Tibial nerve (tissue), 4 donors: ENCODE measurements at regions not wholly inside any gene's neighbourhood (a gene's known extent, or its start where the extent isn't known, plus 50 kb on each side); places are given as distances from the start of the nearest gene placed in this dataset.

ENCODE experiments used
- DNase-seq, 2 donors: peaks; one replicate each; pipeline ENCODE4 v3.0.0-alpha.2; 2019; ENCODE audit warnings: low spot score in 2 of 2
- H3K27ac ChIP-seq, 4 donors: fragments of 200-600 bp; sonication (generic) in 3 of 4; one replicate each; pipeline ENCODE4 v1.5.1; 2017 to 2019; ENCODE audit warnings: mild to moderate bottlenecking in 1 of 4
- H3K27me3 ChIP-seq, 2 donors: fragments of 200-600 bp; sonication (generic) in 1 of 2; one replicate each; pipeline versions ENCODE4 v1.5.1 to v1.6.0; 2017 to 2019
- H3K36me3 ChIP-seq, 3 donors: fragments of 200-600 bp; sonication (generic); one replicate each; pipeline ENCODE4 v1.5.1; 2018 to 2019
- H3K4me1 ChIP-seq, 4 donors: fragments of 200-600 bp; sonication (generic) in 3 of 4; one replicate each; pipeline ENCODE4 v1.5.1; 2017 to 2019
- H3K4me3 ChIP-seq, 4 donors: fragments of 200-600 bp; sonication (generic) in 3 of 4; one replicate each; pipeline ENCODE4 v1.5.1; 2017 to 2019; ENCODE audit warnings: mild to moderate bottlenecking in 1 of 4, moderate library complexity in 1 of 4
- H3K9me3 ChIP-seq, 4 donors: fragments of 200-600 bp; sonication (generic) in 3 of 4; one replicate each; pipeline ENCODE4 v1.5.1; 2017 to 2019
- EP300 ChIP-seq, 2 donors: sonication (generic); formaldehyde crosslinking; IDR thresholded peaks; one replicate each; pipeline ENCODE4 v1.6.1; 2017; ENCODE audit warnings: antibody characterized with exemption in 2 of 2, mild to moderate bottlenecking in 1 of 2
- POLR2A ChIP-seq, 2 donors: fragments of 450-650 bp; IDR thresholded peaks; one replicate each; pipeline ENCODE4 v1.6.1; 2017; ENCODE audit warnings: antibody characterized with exemption in 2 of 2, mild to moderate bottlenecking in 2 of 2, moderate library complexity in 2 of 2
- WGBS, 2 donors: methylation state at CpG; one replicate each; pipeline ENCODE4 v1.1.5; 2018; 5-methylcytosine and 5-hydroxymethylcytosine counted together
- TF ChIP-seq, protein P1 (sequence below), 5 experiments: fragments of 200-600 bp in 3 of 5; fragments of 450-650 bp in 2 of 5; sonication (generic) in 3 of 5; IDR thresholded peaks; one replicate each; pipeline ENCODE4 v1.5.1; 2016 to 2019; ENCODE audit warnings: antibody characterized with exemption in 5 of 5, mild to moderate bottlenecking in 3 of 5, moderate library complexity in 2 of 5

DNA sequence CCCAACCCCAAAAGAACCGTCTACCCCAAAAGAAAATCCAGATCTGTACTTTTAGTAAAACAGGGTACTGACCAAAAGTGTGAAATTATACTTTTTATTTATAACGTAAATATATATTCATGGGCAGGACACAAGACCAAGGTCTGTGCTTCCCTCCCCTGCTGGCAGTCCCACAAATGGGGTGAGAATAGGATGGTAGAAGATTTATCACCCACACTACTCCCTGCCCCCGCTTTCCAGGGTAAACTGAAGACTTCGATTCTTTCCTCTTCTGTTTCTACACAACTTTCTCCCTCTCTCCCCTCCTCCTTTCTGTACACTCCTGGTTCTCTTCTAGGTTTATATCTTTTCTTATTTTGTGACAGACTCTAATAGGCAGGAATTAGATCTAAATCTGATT lies 79.7 kb downstream of the MDH1 start:
- Histone ChIP-seq H3K9me3 (no peaks in the 10 kb centered on the region), H3K27ac (no peak overlapping the region), H3K27me3 (no peaks in the 10 kb centered on the region), H3K4me3 (no peak overlapping the region), H3K36me3 (no peaks in the 10 kb centered on the region), H3K4me1 (no peaks in the 10 kb centered on the region)
- no peak for DNase-seq
- no peak for TF ChIP-seq POLR2A (IDR thresholded peaks at IDR 0.05)
- TF ChIP-seq, protein P1, sequence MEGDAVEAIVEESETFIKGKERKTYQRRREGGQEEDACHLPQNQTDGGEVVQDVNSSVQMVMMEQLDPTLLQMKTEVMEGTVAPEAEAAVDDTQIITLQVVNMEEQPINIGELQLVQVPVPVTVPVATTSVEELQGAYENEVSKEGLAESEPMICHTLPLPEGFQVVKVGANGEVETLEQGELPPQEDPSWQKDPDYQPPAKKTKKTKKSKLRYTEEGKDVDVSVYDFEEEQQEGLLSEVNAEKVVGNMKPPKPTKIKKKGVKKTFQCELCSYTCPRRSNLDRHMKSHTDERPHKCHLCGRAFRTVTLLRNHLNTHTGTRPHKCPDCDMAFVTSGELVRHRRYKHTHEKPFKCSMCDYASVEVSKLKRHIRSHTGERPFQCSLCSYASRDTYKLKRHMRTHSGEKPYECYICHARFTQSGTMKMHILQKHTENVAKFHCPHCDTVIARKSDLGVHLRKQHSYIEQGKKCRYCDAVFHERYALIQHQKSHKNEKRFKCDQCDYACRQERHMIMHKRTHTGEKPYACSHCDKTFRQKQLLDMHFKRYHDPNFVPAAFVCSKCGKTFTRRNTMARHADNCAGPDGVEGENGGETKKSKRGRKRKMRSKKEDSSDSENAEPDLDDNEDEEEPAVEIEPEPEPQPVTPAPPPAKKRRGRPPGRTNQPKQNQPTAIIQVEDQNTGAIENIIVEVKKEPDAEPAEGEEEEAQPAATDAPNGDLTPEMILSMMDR (IDR thresholded peaks at IDR 0.05), result no peak
- no peak for TF ChIP-seq EP300 (IDR thresholded peaks at IDR 0.05)
- 53 to 62% methylated on average over 4 of the region's 4 CpGs for WGBS, 2 donors

DNA sequence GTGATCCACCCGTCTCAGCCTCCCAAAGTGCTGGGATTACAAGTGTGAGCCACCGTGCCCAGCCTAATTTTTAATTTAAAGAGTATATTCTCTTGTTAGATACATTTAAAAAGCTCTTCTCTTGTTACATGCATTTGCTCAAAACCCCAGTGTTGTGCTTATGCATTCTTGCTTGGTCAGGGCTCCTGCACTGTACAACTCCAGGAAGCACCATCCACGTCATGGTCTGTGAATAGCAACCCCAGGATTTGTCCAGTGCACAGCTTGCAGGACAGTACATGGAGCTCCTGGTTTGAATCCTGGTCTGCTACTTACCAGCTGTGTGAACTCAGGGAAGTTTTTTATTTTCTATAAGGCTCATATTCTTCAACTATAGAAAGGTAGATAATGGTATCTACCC lies 80.8 kb downstream of the MDH1 start:
- no peak for DNase-seq
- H3K36me3 ChIP-seq, result no peaks in the 10 kb centered on the region
- H3K9me3 ChIP-seq, result no peaks in the 10 kb centered on the region
- no peaks in the 10 kb centered on the region for H3K4me1 ChIP-seq
- TF ChIP-seq POLR2A (IDR thresholded peaks at IDR 0.05), result no peak
- TF ChIP-seq, protein P1 (IDR thresholded peaks at IDR 0.05), result no peak
- TF ChIP-seq EP300 (IDR thresholded peaks at IDR 0.05), result no peak
- H3K27ac ChIP-seq, result no peak overlapping the region
- H3K27me3 ChIP-seq, result no peaks in the 10 kb centered on the region
- no peak overlapping the region for H3K4me3 ChIP-seq
- 87 to 90% methylated on average over 3 of the region's 3 CpGs for WGBS, 2 donors

DNA sequence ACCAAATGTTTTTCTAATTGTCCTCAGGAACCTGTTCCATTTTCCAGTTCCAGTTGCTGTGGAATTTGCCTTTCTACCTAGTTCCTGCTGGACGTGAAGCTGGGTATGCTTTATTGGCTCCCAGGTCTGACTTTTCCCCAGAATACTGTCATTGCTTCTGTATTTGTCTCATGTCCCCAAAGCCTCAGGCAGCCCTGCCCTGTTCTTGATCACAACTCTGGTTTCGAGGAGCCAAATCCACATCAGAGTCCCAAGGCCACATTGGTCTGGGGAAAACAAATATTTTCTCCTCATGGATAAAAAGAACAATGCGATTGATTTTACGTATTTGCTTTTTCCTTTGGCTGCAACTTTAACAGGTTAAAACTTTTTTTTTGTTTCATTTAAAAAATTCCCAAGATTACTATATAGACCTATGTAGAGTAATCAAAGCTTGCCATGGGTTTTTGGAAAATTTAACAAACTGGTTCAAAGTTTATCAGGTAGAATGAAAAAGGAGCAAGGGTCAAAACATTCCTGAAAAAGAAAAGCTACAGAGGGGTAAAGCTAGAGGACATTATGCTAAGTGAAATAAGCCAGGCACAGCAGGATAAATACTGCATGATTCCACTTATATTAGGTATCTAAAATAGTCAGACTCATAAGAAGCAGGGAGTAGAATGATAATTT lies 85.2 kb downstream of the MDH1 start:
- no peaks in the 10 kb centered on the region for H3K27me3 ChIP-seq
- no peaks in the 10 kb centered on the region for H3K36me3 ChIP-seq
- TF ChIP-seq POLR2A (IDR thresholded peaks at IDR 0.05), result no peak
- TF ChIP-seq, protein P1 (IDR thresholded peaks at IDR 0.05), result no peak
- TF ChIP-seq EP300 (IDR thresholded peaks at IDR 0.05), result no peak
- 80 to 82% methylated on average over 4 of the region's 4 CpGs for whole genome bisulfite sequencing, 2 donors
- no peak overlapping the region for H3K4me3 ChIP-seq
- no peak for DNase-seq
- H3K4me1 ChIP-seq, result no peaks in the 10 kb centered on the region
- H3K27ac ChIP-seq, result no peak overlapping the region
- no peaks in the 10 kb centered on the region for H3K9me3 ChIP-seq

DNA sequence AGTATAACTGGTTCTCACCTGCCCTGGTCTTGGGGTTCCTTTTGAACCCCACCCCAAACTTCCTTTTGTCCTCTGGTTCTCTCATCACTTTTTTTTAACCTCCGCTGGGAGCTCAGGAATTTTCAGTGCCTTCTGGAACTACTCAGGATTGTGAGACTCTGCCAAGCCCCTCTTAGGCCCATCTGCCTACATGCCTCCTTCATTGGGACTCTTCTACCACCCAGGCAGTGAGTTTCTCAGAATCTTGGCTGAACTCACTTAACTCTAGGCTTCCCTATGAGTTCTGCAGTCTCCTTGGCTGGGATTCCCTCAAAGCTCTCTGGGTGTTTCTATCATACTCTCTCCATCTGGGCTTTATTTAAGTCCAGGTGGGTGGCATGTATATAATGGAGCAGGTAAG lies 86.3 kb downstream of the MDH1 start:
- Histone ChIP-seq H3K27ac (no peak overlapping the region), H3K4me1 (no peaks in the 10 kb centered on the region), H3K27me3 (no peaks in the 10 kb centered on the region), H3K9me3 (no peaks in the 10 kb centered on the region), H3K36me3 (no peaks in the 10 kb centered on the region), H3K4me3 (no peak overlapping the region)
- no peak for TF ChIP-seq EP300 (IDR thresholded peaks at IDR 0.05)
- no peak for DNase-seq
- 73 to 75% methylated on average over 1 of the region's 1 CpG for WGBS, 2 donors

DNA sequence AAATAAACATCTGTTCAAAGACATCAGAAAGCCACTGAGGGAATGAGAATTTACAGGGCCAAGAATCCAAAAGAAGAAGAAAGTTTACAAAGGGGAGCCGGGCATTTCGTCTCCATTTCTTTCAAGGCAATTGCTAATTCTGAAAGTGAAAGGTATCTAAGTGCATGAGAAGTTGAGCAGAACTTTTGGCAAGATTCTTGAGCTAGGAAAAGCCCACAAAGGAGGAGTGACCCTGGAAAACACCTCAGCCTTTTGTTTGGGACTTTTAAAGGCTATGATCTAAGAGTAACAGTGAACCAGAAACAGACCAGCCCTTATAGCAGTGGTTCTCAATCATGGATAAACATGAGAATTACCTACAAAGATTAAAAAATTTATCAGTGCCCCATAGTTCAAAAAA lies 87.4 kb downstream of the MDH1 start:
- Histone ChIP-seq H3K36me3 (no peaks in the 10 kb centered on the region), H3K27me3 (no peaks in the 10 kb centered on the region), H3K9me3 (no peaks in the 10 kb centered on the region), H3K4me1 (no peaks in the 10 kb centered on the region), H3K4me3 (no peak overlapping the region), H3K27ac (no peak overlapping the region)
- TF ChIP-seq EP300 (IDR thresholded peaks at IDR 0.05) (no peak), POLR2A (IDR thresholded peaks at IDR 0.05) (no peak)
- TF ChIP-seq, protein P1 (IDR thresholded peaks at IDR 0.05), result no peak
- no peak for DNase-seq
- WGBS, 2 donors, result 32 to 50% methylated on average over 2 of the region's 2 CpGs

DNA sequence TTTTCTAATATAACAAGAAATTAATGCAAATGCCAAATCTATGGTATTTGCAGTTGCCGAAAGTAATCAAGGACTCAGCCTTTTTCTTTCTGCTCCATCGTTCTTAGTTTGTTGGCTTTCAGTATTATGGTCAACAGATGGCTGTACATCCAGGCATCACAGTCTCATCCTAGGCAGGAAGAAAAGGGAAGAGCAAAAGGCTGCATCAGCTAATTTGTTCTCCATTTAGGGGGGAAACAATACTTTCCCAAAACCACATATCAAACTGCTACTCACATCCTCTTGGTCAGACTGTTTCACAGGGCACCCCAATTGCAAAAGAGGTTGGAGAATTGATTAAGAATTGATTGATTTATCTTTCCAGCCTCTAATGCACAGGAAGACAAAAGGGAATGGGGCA lies 89.3 kb downstream of the MDH1 start:
- no peak overlapping the region for H3K27ac ChIP-seq
- 79 to 82% methylated on average over 2 of the region's 2 CpGs for WGBS, 2 donors
- no peak for DNase-seq
- H3K27me3 ChIP-seq, result no peaks in the 10 kb centered on the region
- H3K4me3 ChIP-seq, result no peak overlapping the region
- TF ChIP-seq, protein P1 (IDR thresholded peaks at IDR 0.05), result no peak
- TF ChIP-seq POLR2A (IDR thresholded peaks at IDR 0.05), result no peak
- TF ChIP-seq EP300 (IDR thresholded peaks at IDR 0.05), result no peak
- H3K36me3 ChIP-seq, result no peaks in the 10 kb centered on the region
- no peaks in the 10 kb centered on the region for H3K4me1 ChIP-seq
- H3K9me3 ChIP-seq, result no peaks in the 10 kb centered on the region
